ENCODE measurements at regions not wholly inside any gene's neighbourhood (a gene's known extent, or its start where the extent isn't known, plus 50 kb on each side); places are given as distances from the start of the nearest gene placed in this dataset.

DNA sequence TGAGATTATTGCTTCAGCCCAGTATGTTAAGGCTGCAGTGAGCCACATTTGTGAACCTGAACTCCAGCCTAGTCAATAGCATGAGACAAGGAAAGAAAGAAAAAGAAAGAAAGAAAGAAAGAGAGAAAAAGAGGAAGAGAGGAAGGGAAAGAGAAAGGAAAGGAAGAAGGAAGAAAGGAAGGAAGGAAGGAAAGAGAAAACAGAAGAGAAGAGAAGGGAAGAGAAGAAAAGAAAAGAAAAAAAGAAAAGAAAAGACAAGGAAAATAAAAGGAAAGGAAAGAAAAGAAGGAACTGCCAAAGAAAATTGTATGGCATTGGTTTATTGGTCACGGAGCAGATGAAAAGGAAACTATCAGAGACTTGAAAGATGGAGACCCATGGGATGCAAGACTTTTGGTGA is 1158.8 kb downstream of the OLFM4 start:
- intact Hi-C loops (cut with DNase I): no loop called here

DNA sequence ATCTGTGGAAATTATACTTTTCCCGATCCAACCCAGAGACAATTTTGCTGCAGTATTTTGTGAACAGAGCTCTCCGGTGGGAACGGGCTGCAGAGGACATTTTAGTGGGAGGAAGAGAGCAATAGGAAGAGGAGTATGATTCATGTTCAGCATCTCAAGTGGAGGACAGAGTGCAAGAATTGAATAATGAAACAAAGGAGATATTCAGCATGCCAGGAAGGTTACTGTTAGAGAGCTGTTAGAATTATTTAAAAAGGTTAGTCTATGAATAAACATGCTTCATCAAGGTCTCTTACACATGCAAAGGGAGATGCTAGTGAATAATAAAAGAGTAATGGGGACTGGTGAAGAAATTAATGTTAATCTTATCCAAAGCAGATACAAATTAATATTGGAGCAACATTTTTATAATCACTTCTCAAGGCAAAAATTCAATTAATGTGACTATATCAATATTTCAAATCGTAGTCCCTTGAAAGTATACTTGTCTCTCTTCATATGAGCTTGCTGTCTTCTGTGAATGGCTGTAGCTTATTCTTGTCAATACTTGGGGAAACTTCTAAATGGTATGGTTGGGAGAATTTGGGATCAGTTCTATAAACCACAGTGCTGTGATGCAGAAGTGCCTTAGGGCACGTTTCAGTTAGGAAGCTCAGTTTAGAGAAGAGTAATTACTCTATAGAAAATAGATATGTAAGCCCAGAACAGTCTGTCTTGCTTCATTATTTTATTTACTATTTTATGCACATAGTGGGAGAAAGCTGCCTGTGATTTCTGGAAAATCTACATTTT is 1165.8 kb downstream of the OLFM4 start:
- Histone ChIP-seq H3K4me3 (no peak overlapping the region), H3K27me3 (no peaks in the 10 kb centered on the region), H3K9me3 (no peaks in the 10 kb centered on the region), H3K36me3 (no peaks in the 10 kb centered on the region), H3K4me1 (no peaks in the 10 kb centered on the region), H3K27ac (no peak overlapping the region)
- intact Hi-C loops (cut with DNase I): no loop called here
- DNase-seq: no peak
- TF ChIP-seq, protein P1, sequence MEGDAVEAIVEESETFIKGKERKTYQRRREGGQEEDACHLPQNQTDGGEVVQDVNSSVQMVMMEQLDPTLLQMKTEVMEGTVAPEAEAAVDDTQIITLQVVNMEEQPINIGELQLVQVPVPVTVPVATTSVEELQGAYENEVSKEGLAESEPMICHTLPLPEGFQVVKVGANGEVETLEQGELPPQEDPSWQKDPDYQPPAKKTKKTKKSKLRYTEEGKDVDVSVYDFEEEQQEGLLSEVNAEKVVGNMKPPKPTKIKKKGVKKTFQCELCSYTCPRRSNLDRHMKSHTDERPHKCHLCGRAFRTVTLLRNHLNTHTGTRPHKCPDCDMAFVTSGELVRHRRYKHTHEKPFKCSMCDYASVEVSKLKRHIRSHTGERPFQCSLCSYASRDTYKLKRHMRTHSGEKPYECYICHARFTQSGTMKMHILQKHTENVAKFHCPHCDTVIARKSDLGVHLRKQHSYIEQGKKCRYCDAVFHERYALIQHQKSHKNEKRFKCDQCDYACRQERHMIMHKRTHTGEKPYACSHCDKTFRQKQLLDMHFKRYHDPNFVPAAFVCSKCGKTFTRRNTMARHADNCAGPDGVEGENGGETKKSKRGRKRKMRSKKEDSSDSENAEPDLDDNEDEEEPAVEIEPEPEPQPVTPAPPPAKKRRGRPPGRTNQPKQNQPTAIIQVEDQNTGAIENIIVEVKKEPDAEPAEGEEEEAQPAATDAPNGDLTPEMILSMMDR (IDR thresholded peaks at IDR 0.05): no peak
- no peak for TF ChIP-seq POLR2A (IDR thresholded peaks at IDR 0.05)
- no peak for ATAC-seq
- WGBS, 4 donors: 60 to 74% (median 67%) methylated on average over 5 of the region's 5 CpGs

More for the DNA sequence above, 1158.8 kb downstream of the OLFM4 start:
- Histone ChIP-seq H3K4me1 (no peaks in the 10 kb centered on the region), H3K9me3 (no peaks in the 10 kb centered on the region), H3K36me3 (no peaks in the 10 kb centered on the region), H3K27me3 (no peaks in the 10 kb centered on the region), H3K27ac (no peak overlapping the region), H3K4me3 (no peak overlapping the region)
- TF ChIP-seq, protein P1 (IDR thresholded peaks at IDR 0.05): no peak
- TF ChIP-seq POLR2A (IDR thresholded peaks at IDR 0.05): no peak
- 80 to 84% (median 82%) methylated on average over 1 of the region's 1 CpG for WGBS, 4 donors
- DNase-seq (no peak), ATAC-seq (no peak)

DNA sequence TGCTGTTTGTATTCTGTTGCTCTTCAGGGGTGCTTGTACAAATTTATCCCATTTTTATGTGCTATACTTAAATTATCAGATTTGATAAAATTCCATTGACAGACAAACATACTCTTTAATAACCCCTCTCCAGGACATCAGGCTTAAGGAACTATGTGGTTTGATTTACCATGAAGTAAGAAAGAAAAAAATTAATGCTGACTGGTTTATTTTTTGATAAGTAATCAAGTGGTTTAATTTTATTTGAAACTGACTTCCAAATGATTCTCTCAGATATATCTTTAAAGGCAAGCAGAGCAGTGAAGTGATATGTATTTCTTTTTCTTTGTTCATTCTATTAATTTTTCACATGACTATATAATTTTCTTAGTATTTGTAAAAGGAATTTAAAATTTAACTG is 1168.1 kb downstream of the OLFM4 start:
- intact Hi-C loops (cut with DNase I): no loop called here
- no peak overlapping the region for H3K27ac ChIP-seq
- H3K4me3 ChIP-seq: no peak overlapping the region
- H3K27me3 ChIP-seq: no peaks in the 10 kb centered on the region
- ATAC-seq (no peak), DNase-seq (no peak)
- no peaks in the 10 kb centered on the region for H3K36me3 ChIP-seq
- TF ChIP-seq POLR2A (IDR thresholded peaks at IDR 0.05): no peak
- TF ChIP-seq, protein P1 (IDR thresholded peaks at IDR 0.05): no peak
- H3K9me3 ChIP-seq: no peaks in the 10 kb centered on the region
- H3K4me1 ChIP-seq: no peaks in the 10 kb centered on the region

DNA sequence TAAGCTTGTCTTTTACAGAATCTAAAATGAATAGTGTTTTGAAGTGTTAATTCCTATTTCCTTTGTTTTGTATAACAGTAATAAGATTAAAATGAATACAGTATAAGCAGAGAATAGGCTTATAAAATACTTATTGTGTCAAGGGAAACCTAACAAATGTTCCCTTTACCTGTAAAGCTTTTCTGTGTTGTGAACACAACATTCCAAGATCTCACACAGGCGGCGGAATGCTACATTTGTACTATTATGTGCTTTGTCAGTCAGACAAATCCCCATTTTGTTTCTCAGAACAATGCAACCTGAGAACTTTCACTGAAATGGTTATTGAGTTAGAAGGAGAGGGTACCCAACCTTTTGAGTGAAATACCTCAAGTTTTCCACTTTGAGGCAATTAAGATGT is 1170.3 kb downstream of the OLFM4 start:
- intact Hi-C loops (cut with DNase I): no loop called here
- H3K4me3 ChIP-seq: no peak overlapping the region
- no peak for TF ChIP-seq POLR2A (IDR thresholded peaks at IDR 0.05)
- TF ChIP-seq, protein P1 (IDR thresholded peaks at IDR 0.05): no peak
- H3K27me3 ChIP-seq: no peaks in the 10 kb centered on the region
- 88 to 96% (median 93%) methylated on average over 2 of the region's 2 CpGs for whole genome bisulfite sequencing, 4 donors
- no peaks in the 10 kb centered on the region for H3K36me3 ChIP-seq
- DNase-seq (no peak), ATAC-seq (no peak)
- H3K9me3 ChIP-seq: no peaks in the 10 kb centered on the region
- no peak overlapping the region for H3K27ac ChIP-seq
- no peaks in the 10 kb centered on the region for H3K4me1 ChIP-seq

Data from heart left ventricle (tissue), 16 donors.